ENCODE measurements at regions not wholly inside any gene's neighbourhood (a gene's known extent, or its start where the extent isn't known, plus 50 kb on each side); places are given as distances from the start of the nearest gene placed in this dataset.

- TF ChIP-seq, protein P1, sequence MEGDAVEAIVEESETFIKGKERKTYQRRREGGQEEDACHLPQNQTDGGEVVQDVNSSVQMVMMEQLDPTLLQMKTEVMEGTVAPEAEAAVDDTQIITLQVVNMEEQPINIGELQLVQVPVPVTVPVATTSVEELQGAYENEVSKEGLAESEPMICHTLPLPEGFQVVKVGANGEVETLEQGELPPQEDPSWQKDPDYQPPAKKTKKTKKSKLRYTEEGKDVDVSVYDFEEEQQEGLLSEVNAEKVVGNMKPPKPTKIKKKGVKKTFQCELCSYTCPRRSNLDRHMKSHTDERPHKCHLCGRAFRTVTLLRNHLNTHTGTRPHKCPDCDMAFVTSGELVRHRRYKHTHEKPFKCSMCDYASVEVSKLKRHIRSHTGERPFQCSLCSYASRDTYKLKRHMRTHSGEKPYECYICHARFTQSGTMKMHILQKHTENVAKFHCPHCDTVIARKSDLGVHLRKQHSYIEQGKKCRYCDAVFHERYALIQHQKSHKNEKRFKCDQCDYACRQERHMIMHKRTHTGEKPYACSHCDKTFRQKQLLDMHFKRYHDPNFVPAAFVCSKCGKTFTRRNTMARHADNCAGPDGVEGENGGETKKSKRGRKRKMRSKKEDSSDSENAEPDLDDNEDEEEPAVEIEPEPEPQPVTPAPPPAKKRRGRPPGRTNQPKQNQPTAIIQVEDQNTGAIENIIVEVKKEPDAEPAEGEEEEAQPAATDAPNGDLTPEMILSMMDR (conservative IDR thresholded peaks at IDR 0.05 in 1 of 2, IDR thresholded peaks at IDR 0.05 in 1 of 2; ENCODE audit: low read depth in 1 of 2, low read length in 2 of 2), result peak; percentile 53 to 54
- TF ChIP-seq EZH2 (IDR thresholded peaks at IDR 0.05; ENCODE audit: low read length, missing control alignments), result no peak
Observed at GRCh38 chr12:85642808-85643207, 193.4 kb downstream of the RASSF9 start.
